HS-5 (cell line): ENCODE measurements at regions not wholly inside any gene's neighbourhood (a gene's known extent, or its start where the extent isn't known, plus 50 kb on each side); places are given as distances from the start of the nearest gene placed in this dataset.

Experiments
- DNase-seq: peaks from one replicate; pipeline ENCODE4 v3.0.0-alpha.2; 2012; ENCODE audit warnings: low read depth

DNA sequence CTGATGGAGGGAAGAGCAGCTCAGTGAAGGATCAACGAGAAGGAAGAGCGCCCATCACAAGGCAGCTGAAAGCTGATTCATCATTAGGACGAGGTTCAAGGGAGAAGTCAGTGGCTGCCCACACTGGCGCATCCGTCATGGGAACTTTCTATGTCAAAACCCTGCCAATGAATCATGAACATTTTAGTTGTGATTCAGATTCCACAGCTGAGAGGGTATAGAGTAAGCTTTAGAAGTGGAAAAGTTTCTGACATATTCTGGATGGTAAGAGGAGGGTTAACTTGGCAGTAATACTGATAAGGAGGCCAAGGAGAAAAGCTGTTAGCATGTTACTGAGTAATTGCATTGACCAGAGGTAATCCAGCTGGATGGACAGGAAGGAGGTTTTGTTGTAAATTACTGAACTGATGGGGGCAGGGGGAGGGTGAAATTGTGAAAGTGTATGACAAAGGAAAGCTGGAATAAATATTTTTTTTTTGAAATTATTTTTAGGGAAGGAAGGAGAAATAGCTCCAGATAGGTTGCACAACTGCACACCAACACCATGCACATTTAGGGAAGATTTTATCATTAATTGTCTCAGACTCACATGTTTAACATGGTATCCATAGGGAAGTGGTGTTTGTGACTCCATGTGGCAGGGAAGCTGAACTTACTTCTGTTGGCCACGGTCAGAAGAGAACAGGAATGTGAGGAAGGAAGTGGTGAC, 78.3 kb upstream of the NRP1 start:
- DNase-seq = peak; percentile 71

DNA sequence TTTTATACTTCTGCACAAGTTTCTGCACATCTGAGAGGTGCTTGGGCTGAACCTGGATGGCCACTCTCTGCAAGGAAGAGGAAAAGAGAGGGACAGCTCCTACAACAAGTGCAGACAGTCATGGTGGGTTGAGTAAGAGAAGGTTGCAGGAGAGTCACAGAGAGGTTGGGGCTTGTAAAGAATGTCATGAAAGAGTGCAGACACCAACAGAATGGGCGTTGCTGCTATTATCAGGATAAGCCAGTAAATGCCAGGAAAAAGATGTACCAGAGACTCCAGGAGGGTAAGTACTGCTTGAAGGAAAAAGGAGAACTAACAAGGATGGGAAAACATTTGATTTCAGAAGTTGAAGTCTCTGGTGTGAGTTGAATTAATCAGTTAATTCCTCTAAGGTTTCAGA, 77.8 kb upstream of the NRP1 start:
- peak; percentile 13 for DNase-seq

DNA sequence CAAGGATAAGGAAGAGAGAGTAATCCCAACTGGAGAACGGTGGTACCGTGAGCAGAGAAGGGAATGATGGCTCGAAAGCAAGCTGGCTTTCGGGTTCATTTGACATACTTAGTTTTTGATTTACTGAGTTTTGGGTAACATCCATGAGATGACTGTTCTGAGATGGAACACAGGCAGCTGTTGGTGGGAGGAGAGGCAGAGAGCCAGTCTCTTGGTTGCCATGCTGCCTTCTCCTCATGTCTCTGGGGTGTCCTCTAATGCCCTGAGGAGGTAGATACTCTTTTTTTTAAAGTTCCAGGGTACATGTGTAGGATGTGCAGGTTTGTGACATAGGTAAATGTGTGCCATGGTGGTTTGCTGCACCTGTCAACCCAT, 76.4 kb upstream of the NRP1 start:
- no peak for DNase-seq

- no peak for DNase-seq
Measured at GRCh38 chr10:33410096-33410859, 75.8 kb upstream of the NRP1 start.

DNA sequence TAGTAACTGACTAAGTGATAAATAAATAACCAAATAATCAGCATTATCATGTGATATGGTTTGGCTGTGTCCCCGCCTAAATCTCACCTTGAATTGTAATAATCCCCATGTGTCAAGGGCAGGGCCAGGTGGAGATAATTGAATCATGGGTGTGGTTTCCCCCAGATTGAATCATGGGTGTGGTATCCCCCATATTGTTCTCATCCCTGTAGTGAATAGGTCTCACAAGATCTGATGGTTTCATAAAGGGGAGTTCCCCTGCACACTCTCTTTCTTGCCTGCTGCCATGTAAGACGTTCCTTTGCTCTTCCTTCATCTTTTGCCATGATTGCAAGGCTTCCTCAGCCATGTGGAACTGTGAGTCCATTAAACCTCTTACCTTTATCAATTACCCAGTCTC, 72.1 kb upstream of the NRP1 start:
- no peak for DNase-seq

DNA sequence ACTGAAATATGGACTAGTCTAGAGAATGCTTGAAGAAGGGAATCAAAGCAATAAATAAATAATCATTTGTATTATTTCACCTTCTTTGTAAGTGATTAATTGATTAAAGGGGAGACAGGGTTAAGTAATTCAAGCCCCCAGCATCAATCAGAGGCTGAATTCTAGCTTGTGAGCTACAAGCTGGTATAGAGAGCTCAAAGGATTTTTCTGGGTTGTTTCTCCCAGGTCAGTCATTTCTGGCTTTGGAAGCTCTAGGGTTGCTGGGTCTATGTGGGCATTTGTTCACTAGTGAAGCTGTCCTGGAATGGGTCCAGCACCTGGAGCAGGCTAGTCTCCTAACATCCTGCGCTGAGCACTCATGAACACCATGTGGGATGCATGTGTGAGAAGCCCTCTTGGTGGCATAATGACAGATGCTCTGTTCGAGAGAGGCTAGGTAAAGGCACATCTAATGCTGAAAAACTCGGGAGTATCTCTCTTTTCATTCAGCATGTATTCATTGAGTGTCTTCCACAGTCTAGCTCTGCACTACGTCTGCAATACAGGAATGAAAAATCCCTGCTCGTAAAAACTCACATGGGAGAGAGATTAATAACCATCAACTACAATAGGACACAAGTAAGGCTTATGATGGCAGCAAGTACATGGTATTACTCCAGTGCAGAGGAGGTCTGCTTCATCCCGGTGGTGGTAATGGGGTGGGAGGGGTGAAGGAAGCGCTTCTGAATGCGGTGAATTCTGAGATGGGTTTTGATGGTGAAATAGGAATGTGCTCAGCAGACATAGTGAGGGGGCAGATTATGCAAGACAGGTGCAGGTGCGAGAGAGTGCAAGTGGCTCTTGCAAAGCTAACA, 68.0 kb upstream of the NRP1 start:
- no peak for DNase-seq

GRCh38 chr10:33401300-33401699, 66.8 kb upstream of the NRP1 start:
- no peak for DNase-seq

DNA sequence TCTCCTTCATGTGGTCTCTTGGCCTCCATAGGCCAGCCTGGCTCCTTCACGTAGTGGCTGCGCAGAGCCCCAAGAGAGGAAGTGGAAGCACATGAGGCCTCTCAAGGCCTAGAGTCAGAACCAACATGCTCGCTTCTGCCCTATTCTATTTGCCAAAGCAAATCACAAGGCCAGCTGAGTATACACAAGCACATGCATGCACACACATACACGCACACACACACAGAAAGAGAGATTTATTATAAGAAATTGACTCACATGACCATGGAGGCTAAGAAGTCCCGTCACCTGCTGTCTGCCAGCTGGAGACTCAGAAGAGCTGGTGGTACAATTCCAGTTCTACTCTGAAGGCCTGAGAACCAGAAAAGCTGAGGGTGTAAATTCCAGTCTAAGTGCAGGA, 64.3 kb upstream of the NRP1 start:
- no peak for DNase-seq

DNA sequence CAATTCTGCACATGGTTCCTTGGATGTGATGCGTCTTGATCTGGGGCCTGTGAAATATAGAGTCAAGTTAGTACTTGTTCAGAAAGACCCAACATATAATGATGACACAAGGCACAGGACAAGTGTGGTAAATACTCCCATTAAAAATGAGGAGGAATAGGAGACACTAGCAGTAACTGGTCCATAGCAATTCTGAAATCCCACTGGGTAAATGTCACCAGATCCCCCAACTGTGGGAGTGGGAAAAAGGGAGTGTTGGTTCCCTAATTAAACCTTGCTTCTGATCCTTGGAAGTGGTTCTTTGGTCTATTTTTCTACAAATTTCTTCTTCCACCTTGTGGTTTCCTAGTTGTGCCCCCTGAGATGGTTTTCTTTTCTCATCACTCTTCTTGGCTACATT, 62.5 kb upstream of the NRP1 start:
- DNase-seq = no peak

DNA sequence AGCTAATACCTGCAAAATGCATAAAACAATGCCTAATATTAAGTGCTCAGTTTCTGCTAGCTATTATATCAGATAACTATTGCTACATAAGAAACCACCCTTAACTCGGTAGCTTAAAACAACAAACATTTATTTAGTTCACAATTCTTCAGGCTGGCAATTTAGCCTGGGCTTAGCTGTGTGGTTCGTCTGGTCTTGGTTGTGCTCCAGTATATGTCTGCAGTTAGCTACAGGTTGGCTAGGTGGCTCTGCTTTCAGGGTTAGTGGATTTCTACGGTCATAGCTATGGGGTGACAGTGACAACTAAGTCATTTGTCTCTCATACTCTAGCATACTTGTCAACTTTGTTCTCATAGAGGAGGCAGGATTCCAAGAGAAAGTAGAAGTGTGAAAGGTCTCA, 61.8 kb upstream of the NRP1 start:
- DNase-seq = no peak

- DNase-seq = no peak
Measured at GRCh38 chr10:33395201-33395600, 60.7 kb upstream of the NRP1 start.

GRCh38 chr10:33392706-33393105, 58.2 kb upstream of the NRP1 start:
- no peak for DNase-seq

DNA sequence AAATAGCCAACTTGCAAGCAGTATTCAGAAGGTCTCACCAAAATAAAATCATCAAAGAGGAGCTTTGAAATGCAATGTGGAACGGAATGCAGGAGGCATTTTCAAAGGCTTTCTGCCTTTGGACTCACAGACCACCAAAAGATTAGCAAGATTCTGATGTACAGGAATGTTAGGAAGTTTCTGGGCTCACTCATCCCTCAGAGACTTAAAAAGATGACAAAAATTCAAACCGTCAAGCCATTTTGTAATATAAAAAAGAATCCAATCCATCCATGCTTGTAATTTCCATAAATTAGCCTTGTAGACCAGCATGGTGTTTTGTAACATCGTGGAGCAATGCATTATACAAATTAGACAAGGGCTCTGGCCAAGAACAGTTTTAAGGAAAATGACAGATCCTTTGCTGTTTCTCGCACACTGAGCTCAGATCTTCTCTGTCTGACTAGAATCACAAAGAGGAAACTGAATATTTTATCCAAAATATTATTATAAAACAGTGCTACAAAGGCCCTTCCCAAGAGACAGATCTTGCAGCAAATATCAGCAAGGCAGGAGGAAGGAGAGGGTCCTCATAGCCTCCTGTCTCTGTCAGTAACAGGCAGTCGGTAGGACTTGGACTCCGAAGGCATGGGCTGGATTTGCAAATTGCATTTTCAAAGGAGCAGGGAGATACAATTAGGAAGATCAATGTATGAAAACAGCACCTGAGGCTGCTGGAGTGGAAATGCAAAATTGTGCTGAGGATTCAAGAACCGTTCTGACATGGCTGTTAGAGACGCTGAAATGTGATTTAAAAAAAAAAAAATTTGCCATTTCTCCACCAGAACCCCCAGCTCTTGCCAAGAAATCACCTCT, 57.4 kb upstream of the NRP1 start:
- no peak for DNase-seq

DNA sequence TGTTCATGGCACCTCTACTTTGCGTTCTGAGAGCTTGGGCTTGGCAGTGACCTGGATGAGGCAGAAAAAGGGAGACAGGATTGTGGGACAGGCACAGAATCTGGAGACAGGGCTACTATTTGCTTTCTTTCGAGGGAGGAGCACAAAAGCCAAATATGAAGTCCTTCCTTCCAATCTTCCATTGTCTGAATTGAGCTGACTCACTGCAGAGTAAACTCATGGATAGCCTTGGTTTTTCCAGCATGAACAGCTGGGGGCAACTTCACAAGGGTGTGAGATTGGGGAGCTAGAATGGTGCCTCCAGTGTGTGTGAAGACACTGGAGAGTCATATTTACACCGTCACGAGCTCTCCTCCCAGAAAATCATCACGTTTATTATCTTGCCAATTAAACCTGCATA, 55.6 kb upstream of the NRP1 start:
- no peak for DNase-seq

- DNase-seq = no peak
Measured at GRCh38 chr10:33388785-33389184, 54.3 kb upstream of the NRP1 start.

GRCh38 chr10:33388382-33388781, 53.9 kb upstream of the NRP1 start:
- no peak for DNase-seq

GRCh38 chr10:33387720-33388119, 53.3 kb upstream of the NRP1 start:
- no peak for DNase-seq

DNA sequence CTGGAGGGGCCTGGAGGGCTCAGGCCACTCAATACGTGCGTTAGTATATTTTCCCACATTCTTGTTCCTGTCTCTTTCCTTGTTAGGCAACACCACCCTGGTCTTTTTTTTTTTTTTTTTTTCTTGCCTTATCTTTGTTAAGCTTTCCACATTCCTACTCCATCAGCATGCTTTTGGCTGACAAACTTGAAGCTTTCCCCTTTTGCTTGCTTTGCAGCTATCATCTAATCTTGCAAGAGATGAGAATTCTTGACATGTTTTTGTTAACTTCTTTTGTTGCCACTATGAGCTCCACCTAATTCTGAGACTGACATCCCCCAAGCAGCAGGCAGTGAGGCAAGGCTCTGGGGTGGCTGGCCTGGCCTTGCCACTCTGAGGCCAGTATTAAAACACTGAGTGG, 52.5 kb upstream of the NRP1 start:
- DNase-seq = no peak

GRCh38 chr10:33385686-33386085, 51.2 kb upstream of the NRP1 start:
- no peak for DNase-seq

- no peak for DNase-seq
Measured at GRCh38 chr10:33385015-33385414, 50.5 kb upstream of the NRP1 start.
